GM19372 (cell line): ENCODE measurements at regions not wholly inside any gene's neighbourhood (a gene's known extent, or its start where the extent isn't known, plus 50 kb on each side); places are given as distances from the start of the nearest gene placed in this dataset.
"Not testable (repeated sequence)": the region's sequence is repeated elsewhere in the genome, so short reads cannot be mapped to it uniquely, and the experiment has no call there.

ENCODE experiments used
- ATAC-seq: cut with Tn5 transposase; IDR thresholded peaks from one replicate; pipeline ENCODE4 v1.9.1; 2021; ENCODE audit warnings: mild to moderate bottlenecking, low read depth, moderate library complexity; ENCODE audit not compliant: unreplicated experiment

- ATAC-seq = no peak
These were observed 88.4 kb upstream of the CIBAR2 start for GRCh38 chr16:85200471-85201278.

- no peak for ATAC-seq
These were observed 89.3 kb upstream of the CIBAR2 start for GRCh38 chr16:85201574-85201973.

GRCh38 chr16:85202051-85202601 is 89.9 kb upstream of the CIBAR2 start:
- no peak for ATAC-seq

- no peak for ATAC-seq
These were observed 90.6 kb upstream of the CIBAR2 start for GRCh38 chr16:85202631-85203461.

- ATAC-seq = no peak
These were observed 91.2 kb upstream of the CIBAR2 start for GRCh38 chr16:85203462-85203813.

- no peak for ATAC-seq
These were observed 92.2 kb upstream of the CIBAR2 start for GRCh38 chr16:85204242-85205010.

- not testable (repeated sequence) for ATAC-seq
These were observed 93.0 kb upstream of the CIBAR2 start for GRCh38 chr16:85205257-85205656.

GRCh38 chr16:85205747-85206471 is 93.6 kb upstream of the CIBAR2 start:
- ATAC-seq = no peak

GRCh38 chr16:85206472-85207356 is 94.4 kb upstream of the CIBAR2 start:
- ATAC-seq = no peak

GRCh38 chr16:85207357-85207921 is 95.2 kb upstream of the CIBAR2 start:
- no peak for ATAC-seq

- ATAC-seq = no peak
These were observed 95.9 kb upstream of the CIBAR2 start for GRCh38 chr16:85208181-85208580.

GRCh38 chr16:85208643-85209520 is 96.6 kb upstream of the CIBAR2 start:
- no peak for ATAC-seq

- ATAC-seq = no peak
These were observed 97.4 kb upstream of the CIBAR2 start for GRCh38 chr16:85209526-85210121.

GRCh38 chr16:85210423-85211169 is 98.3 kb upstream of the CIBAR2 start:
- no peak for ATAC-seq

- no peak for ATAC-seq
These were observed 99.1 kb upstream of the CIBAR2 start for GRCh38 chr16:85211271-85211801.

GRCh38 chr16:85213926-85214675 is 101.8 kb upstream of the CIBAR2 start:
- ATAC-seq = no peak
